Neural cell (in vitro differentiated cells): ENCODE measurements at regions not wholly inside any gene's neighbourhood (a gene's known extent, or its start where the extent isn't known, plus 50 kb on each side); places are given as distances from the start of the nearest gene placed in this dataset.

Experiments used
- H2AFZ ChIP-seq: fragments of 200-600, 300-800 bp; sonication (generic), shearing (Covaris generic); 2 replicates; pipeline ENCODE4 v1.6.0; 2014; ENCODE audit warnings: low read depth, mild to moderate bottlenecking, antibody characterized with exemption, low read length, moderate library complexity
- H3F3A ChIP-seq: fragments of 200-600 bp; shearing (Covaris generic); 2 replicates; pipeline ENCODE4 v1.6.1; 2016; ENCODE audit warnings: mild to moderate bottlenecking, moderate library complexity, mixed read lengths, antibody characterized with exemption, low read length; ENCODE audit not compliant: insufficient read depth, poor library complexity, severe bottlenecking
- H3K27ac ChIP-seq: fragments of 200-600, 300-800 bp; sonication (generic), shearing (Covaris generic); 2 replicates; pipeline ENCODE4 v1.5.1; 2014; ENCODE audit warnings: mild to moderate bottlenecking, low read length, moderate library complexity
- H3K27me3 ChIP-seq: fragments of 300-800, 200-600 bp; sonication (generic), shearing (Covaris generic); 2 replicates; pipeline ENCODE4 v1.6.0; 2014; ENCODE audit warnings: mild to moderate bottlenecking, low read depth, low read length, moderate library complexity; ENCODE audit not compliant: insufficient read depth
- H3K36me3 ChIP-seq: fragments of 300-800, 200-600 bp; sonication (generic), shearing (Covaris generic); 2 replicates; pipeline ENCODE4 v1.5.1; 2014; ENCODE audit warnings: mild to moderate bottlenecking, antibody characterized with exemption, low read length, moderate library complexity; ENCODE audit not compliant: insufficient read depth
- H3K4me2 ChIP-seq: fragments of 300-800, 200-600 bp; sonication (generic), shearing (Covaris generic); 2 replicates; pipeline ENCODE4 v1.6.0; 2014; ENCODE audit warnings: mild to moderate bottlenecking, low read length
- H3K4me3 ChIP-seq: fragments of 300-800, 200-600 bp; sonication (generic), shearing (Covaris generic); 2 replicates; pipeline ENCODE4 v1.5.1; 2014; ENCODE audit warnings: mild to moderate bottlenecking, low read length, moderate library complexity
- H3K79me2 ChIP-seq: fragments of 200-600 bp; shearing (Covaris generic); replicated peaks from 2 replicates; pipeline ENCODE4 v1.6.0; 2014; ENCODE audit warnings: mild to moderate bottlenecking, low read length, moderate library complexity; ENCODE audit not compliant: insufficient read depth
- H3K9ac ChIP-seq: fragments of 300-800, 200-600 bp; sonication (generic), shearing (Covaris generic); 2 replicates; pipeline ENCODE4 v1.6.1; 2016; ENCODE audit warnings: mild to moderate bottlenecking, low read length, mixed read lengths
- H3K9me2 ChIP-seq: fragments of 200-600 bp; shearing (Covaris generic); 2 replicates; pipeline ENCODE4 v1.6.1; 2016; ENCODE audit warnings: mild to moderate bottlenecking, low read length, mixed read lengths; ENCODE audit not compliant: insufficient read depth
- H3K9me3 ChIP-seq: fragments of 200-600, 300-800 bp; sonication (generic), shearing (Covaris generic); 2 replicates; pipeline ENCODE4 v1.6.1; 2016; ENCODE audit warnings: mild to moderate bottlenecking, mixed run types, low read length, moderate library complexity, mixed read lengths
- H4K20me1 ChIP-seq: fragments of 200-600 bp; shearing (Covaris generic); 2 replicates; pipeline ENCODE4 v1.6.1; 2016; ENCODE audit warnings: mild to moderate bottlenecking, mixed run types; ENCODE audit not compliant: insufficient read depth
- EP300 ChIP-seq: fragments of 450-650 bp; conservative IDR thresholded peaks from 2 replicates; pipeline ENCODE4 v1.6.1; 2014; ENCODE audit warnings: antibody characterized with exemption, mild to moderate bottlenecking, moderate library complexity; ENCODE audit not compliant: poor library complexity, severe bottlenecking
- EZH2 ChIP-seq: fragments of 200-600, 300-800 bp; shearing (Covaris generic), sonication (generic); IDR thresholded peaks from 2 replicates; pipeline ENCODE4 v1.6.1; 2014; ENCODE audit warnings: antibody characterized with exemption, low read length, borderline replicate concordance, mild to moderate bottlenecking; ENCODE audit not compliant: insufficient read depth, poor library complexity, severe bottlenecking
- MXI1 ChIP-seq: fragments of 450-650 bp; conservative IDR thresholded peaks from 2 replicates; pipeline ENCODE4 v1.6.1; 2014; ENCODE audit warnings: antibody characterized with exemption, mild to moderate bottlenecking; ENCODE audit not compliant: poor library complexity, severe bottlenecking
- POLR2AphosphoS5 ChIP-seq: IDR thresholded peaks from 2 replicates; pipeline ENCODE4 v1.6.1; 2012
- RAD21 ChIP-seq: fragments of 450-650 bp; conservative IDR thresholded peaks from 2 replicates; pipeline ENCODE4 v1.6.1; 2014; ENCODE audit warnings: antibody characterized with exemption, mild to moderate bottlenecking, moderate library complexity
- SMC3 ChIP-seq: fragments of 450-650 bp; conservative IDR thresholded peaks from 2 replicates; pipeline ENCODE4 v1.6.1; 2014; ENCODE audit warnings: antibody characterized with exemption, mild to moderate bottlenecking, moderate library complexity; ENCODE audit not compliant: poor library complexity
- TAF1 ChIP-seq: IDR thresholded peaks from 2 replicates; pipeline ENCODE4 v1.6.1; 2012; ENCODE audit warnings: low read depth
- TF ChIP-seq, protein P1 (sequence below): IDR thresholded peaks from 2 replicates; pipeline ENCODE4 v1.6.1; 2012; ENCODE audit warnings: borderline replicate concordance
- TF ChIP-seq, protein P2 (sequence below): fragments of 450-650 bp; IDR thresholded peaks from 2 replicates; pipeline ENCODE4 v1.5.1; 2014; ENCODE audit warnings: antibody characterized with exemption, mild to moderate bottlenecking, moderate library complexity; ENCODE audit not compliant: poor library complexity, severe bottlenecking

- no peaks in the 10 kb centered on the region for H3K36me3 ChIP-seq
- H3K9me2 ChIP-seq: no peaks in the 10 kb centered on the region
- no peaks in the 10 kb centered on the region for H3K9me3 ChIP-seq
- no peak overlapping the region for H3K4me2 ChIP-seq
- H3K4me3 ChIP-seq: no peak overlapping the region
- H4K20me1 ChIP-seq: no peaks in the 10 kb centered on the region
- no peaks in the 10 kb centered on the region for H3F3A ChIP-seq
- H3K27ac ChIP-seq: no peak overlapping the region
- no peak overlapping the region for H3K9ac ChIP-seq
- TF ChIP-seq EZH2 (no peak), TAF1 (no peak), MXI1 (no peak), EP300 (no peak), SMC3 (no peak), POLR2AphosphoS5 (no peak), RAD21 (no peak)
- TF ChIP-seq, protein P1, sequence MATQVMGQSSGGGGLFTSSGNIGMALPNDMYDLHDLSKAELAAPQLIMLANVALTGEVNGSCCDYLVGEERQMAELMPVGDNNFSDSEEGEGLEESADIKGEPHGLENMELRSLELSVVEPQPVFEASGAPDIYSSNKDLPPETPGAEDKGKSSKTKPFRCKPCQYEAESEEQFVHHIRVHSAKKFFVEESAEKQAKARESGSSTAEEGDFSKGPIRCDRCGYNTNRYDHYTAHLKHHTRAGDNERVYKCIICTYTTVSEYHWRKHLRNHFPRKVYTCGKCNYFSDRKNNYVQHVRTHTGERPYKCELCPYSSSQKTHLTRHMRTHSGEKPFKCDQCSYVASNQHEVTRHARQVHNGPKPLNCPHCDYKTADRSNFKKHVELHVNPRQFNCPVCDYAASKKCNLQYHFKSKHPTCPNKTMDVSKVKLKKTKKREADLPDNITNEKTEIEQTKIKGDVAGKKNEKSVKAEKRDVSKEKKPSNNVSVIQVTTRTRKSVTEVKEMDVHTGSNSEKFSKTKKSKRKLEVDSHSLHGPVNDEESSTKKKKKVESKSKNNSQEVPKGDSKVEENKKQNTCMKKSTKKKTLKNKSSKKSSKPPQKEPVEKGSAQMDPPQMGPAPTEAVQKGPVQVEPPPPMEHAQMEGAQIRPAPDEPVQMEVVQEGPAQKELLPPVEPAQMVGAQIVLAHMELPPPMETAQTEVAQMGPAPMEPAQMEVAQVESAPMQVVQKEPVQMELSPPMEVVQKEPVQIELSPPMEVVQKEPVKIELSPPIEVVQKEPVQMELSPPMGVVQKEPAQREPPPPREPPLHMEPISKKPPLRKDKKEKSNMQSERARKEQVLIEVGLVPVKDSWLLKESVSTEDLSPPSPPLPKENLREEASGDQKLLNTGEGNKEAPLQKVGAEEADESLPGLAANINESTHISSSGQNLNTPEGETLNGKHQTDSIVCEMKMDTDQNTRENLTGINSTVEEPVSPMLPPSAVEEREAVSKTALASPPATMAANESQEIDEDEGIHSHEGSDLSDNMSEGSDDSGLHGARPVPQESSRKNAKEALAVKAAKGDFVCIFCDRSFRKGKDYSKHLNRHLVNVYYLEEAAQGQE: no peak
- TF ChIP-seq, protein P2, sequence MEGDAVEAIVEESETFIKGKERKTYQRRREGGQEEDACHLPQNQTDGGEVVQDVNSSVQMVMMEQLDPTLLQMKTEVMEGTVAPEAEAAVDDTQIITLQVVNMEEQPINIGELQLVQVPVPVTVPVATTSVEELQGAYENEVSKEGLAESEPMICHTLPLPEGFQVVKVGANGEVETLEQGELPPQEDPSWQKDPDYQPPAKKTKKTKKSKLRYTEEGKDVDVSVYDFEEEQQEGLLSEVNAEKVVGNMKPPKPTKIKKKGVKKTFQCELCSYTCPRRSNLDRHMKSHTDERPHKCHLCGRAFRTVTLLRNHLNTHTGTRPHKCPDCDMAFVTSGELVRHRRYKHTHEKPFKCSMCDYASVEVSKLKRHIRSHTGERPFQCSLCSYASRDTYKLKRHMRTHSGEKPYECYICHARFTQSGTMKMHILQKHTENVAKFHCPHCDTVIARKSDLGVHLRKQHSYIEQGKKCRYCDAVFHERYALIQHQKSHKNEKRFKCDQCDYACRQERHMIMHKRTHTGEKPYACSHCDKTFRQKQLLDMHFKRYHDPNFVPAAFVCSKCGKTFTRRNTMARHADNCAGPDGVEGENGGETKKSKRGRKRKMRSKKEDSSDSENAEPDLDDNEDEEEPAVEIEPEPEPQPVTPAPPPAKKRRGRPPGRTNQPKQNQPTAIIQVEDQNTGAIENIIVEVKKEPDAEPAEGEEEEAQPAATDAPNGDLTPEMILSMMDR: no peak
- H2AFZ ChIP-seq: no peak overlapping the region
- no peaks in the 10 kb centered on the region for H3K79me2 ChIP-seq
- no peaks in the 10 kb centered on the region for H3K27me3 ChIP-seq
These were observed 421.4 kb upstream of the DAB2 start for GRCh38 chr5:39846144-39846543.

DNA sequence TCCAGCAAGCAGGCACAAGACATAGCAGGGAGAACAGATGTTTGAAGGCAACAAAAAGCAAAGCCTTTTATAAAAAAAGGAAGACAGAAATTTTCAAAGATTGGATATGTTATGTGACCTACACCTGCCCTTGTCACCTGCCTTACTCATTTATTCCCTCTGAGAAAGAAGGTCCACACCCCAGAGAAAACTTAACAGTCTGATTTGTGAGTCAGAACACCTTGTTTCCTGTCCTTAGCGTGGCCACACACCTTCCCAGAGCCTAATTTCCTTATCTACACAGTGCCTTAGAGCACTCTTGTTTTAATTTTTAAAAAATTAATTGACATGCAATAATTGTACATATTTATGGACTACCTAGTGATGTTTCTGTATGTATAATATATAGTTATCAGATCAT lies 419.0 kb upstream of the DAB2 start:
- Histone ChIP-seq H3K9me2 (no peaks in the 10 kb centered on the region), H3K79me2 (no peaks in the 10 kb centered on the region), H3K36me3 (no peaks in the 10 kb centered on the region), H4K20me1 (no peaks in the 10 kb centered on the region), H3K9ac (no peak overlapping the region), H3K27ac (no peak overlapping the region), H2AFZ (no peak overlapping the region), H3K4me2 (no peak overlapping the region), H3K4me3 (no peak overlapping the region), H3K27me3 (no peaks in the 10 kb centered on the region), H3F3A (no peaks in the 10 kb centered on the region), H3K9me3 (no peaks in the 10 kb centered on the region)
- TF ChIP-seq, protein P2: no peak
- TF ChIP-seq RAD21: no peak
- no peak for TF ChIP-seq EZH2
- TF ChIP-seq, protein P1: no peak
- TF ChIP-seq MXI1: no peak
